T-cell (primary cell): ENCODE measurements at regions not wholly inside any gene's neighbourhood (a gene's known extent, or its start where the extent isn't known, plus 50 kb on each side); places are given as distances from the start of the nearest gene placed in this dataset.

Experiments used
- ATAC-seq, 4 experiments: fragments of 200-7000 bp in 3 of 4; fragments of 150-1000 bp in 1 of 4; cut with Tn5 transposase; replicated peaks in 1 of 4; 1 replicate in 3 of 4; 2 replicates in 1 of 4; pipeline ENCODE4 v1.10.0; 2021; ENCODE audit warnings: moderate library complexity in 3 of 4, mild to moderate bottlenecking in 2 of 4, moderate number of reproducible peaks in 1 of 4
- CTCF ChIA-PET, 2 donors: fragments of 300-600 bp; sonication (Branson Sonifier 250); formaldehyde crosslinking; loops; one replicate each; lab custom pipeline; 2022; ENCODE audit warnings: antibody characterized with exemption in 2 of 2; lab: Charles Lee
- POLR2A ChIA-PET, 2 donors: fragments of 300-600 bp; sonication (Branson Sonifier 250); formaldehyde crosslinking; loops; one replicate each; lab custom pipeline; 2022; ENCODE audit warnings: antibody characterized with exemption in 2 of 2; lab: Charles Lee
- DNase-seq, 35 experiments: peaks; one replicate each; pipeline versions ENCODE4 v3.0.0 to v3.0.0-alpha.2; 2013 to 2023
- H3K27ac ChIP-seq: one replicate; pipeline ENCODE4 v1.5.1; 2013; ENCODE audit warnings: low read length
- H3K27me3 ChIP-seq, 2 experiments: replicated peaks in 1 of 2; 1 replicate in 1 of 2; 2 replicates in 1 of 2; pipeline versions ENCODE4 v1.6.1 to v1.7.0; 2013; ENCODE audit warnings: low read length in 1 of 2, mixed read lengths in 1 of 2; ENCODE audit not compliant: control insufficient read depth in 2 of 2, insufficient read depth in 2 of 2; ENCODE audit errors: extremely low read depth in 1 of 2
- H3K36me3 ChIP-seq, 2 donors: 1 replicate in 1 of 2; 2 replicates in 1 of 2; pipeline versions ENCODE4 v1.6.1 to v1.7.0; 2013; ENCODE audit warnings: low read length in 1 of 2; ENCODE audit not compliant: control insufficient read depth in 2 of 2, insufficient read depth in 1 of 2; ENCODE audit errors: extremely low read depth in 1 of 2
- H3K4me1 ChIP-seq, 2 experiments: 1 replicate in 1 of 2; 2 replicates in 1 of 2; pipeline versions ENCODE4 v1.6.1 to v1.7.0; 2013; ENCODE audit warnings: low read length in 2 of 2, mixed read lengths in 1 of 2; ENCODE audit not compliant: insufficient read depth in 2 of 2, control insufficient read depth in 1 of 2; ENCODE audit errors: extremely low read depth in 1 of 2
- H3K4me3 ChIP-seq, 2 donors: 1 replicate in 1 of 2; 2 replicates in 1 of 2; pipeline versions ENCODE4 v1.5.1 to v1.7.0; 2013; ENCODE audit warnings: mild to moderate bottlenecking in 2 of 2, low read length in 1 of 2, moderate library complexity in 1 of 2; ENCODE audit not compliant: control insufficient read depth in 1 of 2; ENCODE audit errors: extremely low read depth in 1 of 2
- H3K9me3 ChIP-seq: 2 replicates; pipeline ENCODE4 v1.7.0; 2013
- H3K27ac Mint-ChIP-seq, 2 donors: one replicate each; pipeline ENCODE4 v1.8.0; 2020 to 2021; ENCODE audit warnings: mild to moderate bottlenecking in 2 of 2, mixed read lengths in 2 of 2
- H3K27me3 Mint-ChIP-seq, 2 donors: one replicate each; pipeline ENCODE4 v1.8.0; 2021 to 2022; ENCODE audit warnings: mixed read lengths in 2 of 2
- H3K36me3 Mint-ChIP-seq: one replicate; pipeline ENCODE4 v1.8.0; 2021; ENCODE audit warnings: mixed read lengths
- H3K4me1 Mint-ChIP-seq, 3 donors: one replicate each; pipeline ENCODE4 v1.8.0; 2020 to 2022; ENCODE audit warnings: mixed read lengths in 3 of 3, mild to moderate bottlenecking in 1 of 3
- H3K4me3 Mint-ChIP-seq, 3 donors: one replicate each; pipeline ENCODE4 v1.8.0; 2020 to 2022; ENCODE audit warnings: mild to moderate bottlenecking in 3 of 3, mixed read lengths in 3 of 3, moderate library complexity in 3 of 3
- H3K9me3 Mint-ChIP-seq, 3 donors: one replicate each; pipeline ENCODE4 v1.8.0; 2020 to 2022; ENCODE audit warnings: mixed read lengths in 3 of 3
- WGBS: methylation state at CpG from one replicate; pipeline ENCODE4 v1.1.5; 2013; ENCODE audit warnings: missing lambda C conversion rate; ENCODE audit not compliant: insufficient coverage; 5-methylcytosine and 5-hydroxymethylcytosine counted together

- H3K9me3 ChIP-seq = no peaks in the 10 kb centered on the region
- Mint-ChIP-seq H3K9me3 (no peaks in the 10 kb centered on the region), H3K27ac (no peak overlapping the region), H3K27me3 (no peaks in the 10 kb centered on the region), H3K4me1 (peaks cover 0 to under 1% (median 0%) of the 10 kb centered on the region in 3 donors), H3K36me3 (no peaks in the 10 kb centered on the region), H3K4me3 (no peak overlapping the region)
- WGBS = no CpG with 5 or more reads among the region's 3 CpGs
- POLR2A ChIA-PET = no interaction called here
- H3K27me3 ChIP-seq = no peaks in the 10 kb centered on the region
- no peak overlapping the region for H3K4me3 ChIP-seq
- DNase-seq = peak in 1 of 35 experiments; percentile 13
- H3K4me1 ChIP-seq = peaks cover 0 to 16% of the 10 kb centered on the region in 2 experiments
- CTCF ChIA-PET = interaction anchor here in 1 of 2 donors (0.5 to 1.6 kb wide), 3 partner anchors 9 to 653 kb away, joined by 3 to 7 read pairs (median 3); no protein-coding TSS in a partner anchor
- peak in 1 of 4 experiments; percentile 34 for ATAC-seq
- no peak overlapping the region for H3K27ac ChIP-seq
- H3K36me3 ChIP-seq = no peaks in the 10 kb centered on the region
Observed at GRCh38 chr5:68465133-68465532, 249.6 kb downstream of the PIK3R1 start.

- Histone ChIP-seq H3K4me3 (no peak overlapping the region), H3K36me3 (no peaks in the 10 kb centered on the region), H3K27me3 (no peaks in the 10 kb centered on the region), H3K9me3 (no peaks in the 10 kb centered on the region), H3K27ac (no peak overlapping the region), H3K4me1 (peaks cover 0 to 16% of the 10 kb centered on the region in 2 experiments)
- POLR2A ChIA-PET = no interaction called here
- Mint-ChIP-seq H3K4me1 (no peaks in the 10 kb centered on the region), H3K4me3 (no peak overlapping the region), H3K27me3 (no peaks in the 10 kb centered on the region), H3K36me3 (no peaks in the 10 kb centered on the region), H3K27ac (no peak overlapping the region), H3K9me3 (no peaks in the 10 kb centered on the region)
- 98% methylated on average over 5 of the region's 6 CpGs for WGBS
- ATAC-seq = no peak
- DNase-seq = no peak
- CTCF ChIA-PET = no interaction called here
Observed at GRCh38 chr5:68465934-68466551, 250.5 kb downstream of the PIK3R1 start.

GRCh38 chr5:68467208-68467607 is 251.7 kb downstream of the PIK3R1 start:
- Histone ChIP-seq H3K9me3 (no peaks in the 10 kb centered on the region), H3K27ac (no peak overlapping the region), H3K4me1 (peaks cover 0 to 16% of the 10 kb centered on the region in 2 experiments), H3K36me3 (no peaks in the 10 kb centered on the region), H3K27me3 (no peaks in the 10 kb centered on the region), H3K4me3 (no peak overlapping the region)
- Mint-ChIP-seq H3K36me3 (no peaks in the 10 kb centered on the region), H3K9me3 (no peaks in the 10 kb centered on the region), H3K27ac (no peak overlapping the region), H3K27me3 (peaks cover 0 to 5% of the 10 kb centered on the region in 2 donors), H3K4me1 (no peaks in the 10 kb centered on the region), H3K4me3 (no peak overlapping the region)
- WGBS = no CpG with 5 or more reads among the region's 2 CpGs
- POLR2A ChIA-PET = interaction anchor here in 1 of 2 donors (0.6 kb wide), 1 partner anchor 1171 kb away, joined by 3 read pairs; no protein-coding TSS in a partner anchor
- DNase-seq (no peak), ATAC-seq (no peak)
- CTCF ChIA-PET = no interaction called here

GRCh38 chr5:68467794-68468193 is 252.2 kb downstream of the PIK3R1 start:
- Mint-ChIP-seq H3K4me1 (no peaks in the 10 kb centered on the region), H3K9me3 (no peaks in the 10 kb centered on the region), H3K27ac (no peak overlapping the region), H3K36me3 (no peaks in the 10 kb centered on the region), H3K27me3 (peaks cover 0 to 5% of the 10 kb centered on the region in 2 donors), H3K4me3 (no peak overlapping the region)
- ChIA-PET CTCF (no interaction called here), POLR2A (interaction anchor here in 1 of 2 donors (0.6 kb wide), 1 partner anchor 1171 kb away, joined by 3 read pairs; no protein-coding TSS in a partner anchor)
- no peak overlapping the region for H3K27ac ChIP-seq
- no peak overlapping the region for H3K4me3 ChIP-seq
- DNase-seq (no peak), ATAC-seq (no peak)
- peaks cover 0 to 16% of the 10 kb centered on the region in 2 experiments for H3K4me1 ChIP-seq
- no peaks in the 10 kb centered on the region for H3K27me3 ChIP-seq
- no peaks in the 10 kb centered on the region for H3K9me3 ChIP-seq
- H3K36me3 ChIP-seq = no peaks in the 10 kb centered on the region
- no CpG with 5 or more reads among the region's 2 CpGs for WGBS

- no peak for ATAC-seq
- WGBS = no CpG with 5 or more reads among the region's 4 CpGs
- POLR2A ChIA-PET = no interaction called here
Observed at GRCh38 chr5:68468322-68468721, 252.8 kb downstream of the PIK3R1 start.

GRCh38 chr5:68475476-68475983 is 260.0 kb downstream of the PIK3R1 start:
- 79% methylated on average over 5 of the region's 7 CpGs for WGBS

More at GRCh38 chr5:68468322-68468721, 252.8 kb downstream of the PIK3R1 start:
- Mint-ChIP-seq H3K27me3 (peaks cover 0 to 5% of the 10 kb centered on the region in 2 donors), H3K36me3 (no peaks in the 10 kb centered on the region), H3K4me1 (no peaks in the 10 kb centered on the region), H3K9me3 (no peaks in the 10 kb centered on the region), H3K27ac (no peak overlapping the region), H3K4me3 (no peak overlapping the region)
- no peaks in the 10 kb centered on the region for H3K9me3 ChIP-seq
- peaks cover 0 to 16% of the 10 kb centered on the region in 2 experiments for H3K4me1 ChIP-seq
- no peak for DNase-seq
- H3K4me3 ChIP-seq = no peak overlapping the region
- H3K36me3 ChIP-seq = no peaks in the 10 kb centered on the region
- no peaks in the 10 kb centered on the region for H3K27me3 ChIP-seq
- CTCF ChIA-PET = no interaction called here
- H3K27ac ChIP-seq = no peak overlapping the region

More at GRCh38 chr5:68475476-68475983, 260.0 kb downstream of the PIK3R1 start:
- no peak for ATAC-seq
- H3K4me1 ChIP-seq = no peaks in the 10 kb centered on the region
- Mint-ChIP-seq H3K27ac (no peak overlapping the region), H3K27me3 (peaks cover 5% of the 10 kb centered on the region in 2 donors), H3K4me1 (no peaks in the 10 kb centered on the region), H3K4me3 (no peak overlapping the region), H3K36me3 (no peaks in the 10 kb centered on the region), H3K9me3 (no peaks in the 10 kb centered on the region)
- H3K36me3 ChIP-seq = no peaks in the 10 kb centered on the region
- H3K27ac ChIP-seq = no peak overlapping the region
- ChIA-PET CTCF (no interaction called here), POLR2A (no interaction called here)
- H3K4me3 ChIP-seq = no peak overlapping the region
- no peak for DNase-seq
- no peaks in the 10 kb centered on the region for H3K27me3 ChIP-seq
- H3K9me3 ChIP-seq = no peaks in the 10 kb centered on the region
